Brain microvascular endothelial cell (primary cell): ENCODE measurements at regions not wholly inside any gene's neighbourhood (a gene's known extent, or its start where the extent isn't known, plus 50 kb on each side); places are given as distances from the start of the nearest gene placed in this dataset.

Experiments
- DNase-seq: peaks from one replicate; pipeline ENCODE4 v3.0.0-alpha.2; 2020
- H3K27ac ChIP-seq: fragments of 250-450 bp; sonication (Bioruptor Pico); 2 replicates; pipeline ENCODE4 v1.5.1; 2020; ENCODE audit warnings: mild to moderate bottlenecking, moderate library complexity
- H3K27me3 ChIP-seq: fragments of 250-450 bp; sonication (Bioruptor Pico); replicated peaks from 2 replicates; pipeline ENCODE4 v1.5.1; 2020; ENCODE audit warnings: mild to moderate bottlenecking
- H3K36me3 ChIP-seq: fragments of 250-450 bp; sonication (Bioruptor Pico); replicated peaks from 2 replicates; pipeline ENCODE4 v1.5.1; 2020; ENCODE audit warnings: mild to moderate bottlenecking
- H3K4me3 ChIP-seq: 2 replicates; pipeline ENCODE4 v1.5.1; 2011; ENCODE audit warnings: low read depth, mild to moderate bottlenecking, control low read depth, low read length, moderate library complexity
- CTCF ChIP-seq: IDR thresholded peaks from 2 replicates; pipeline ENCODE4 v1.5.1; 2011; ENCODE audit warnings: low read depth, mild to moderate bottlenecking, moderate library complexity, low read length, control low read depth, inconsistent platforms; ENCODE audit errors: missing control alignments
- in situ Hi-C: cut with HindIII; loops from 2 replicates; pipeline ENCODE4 v1.10.0; 2017; ENCODE audit warnings: low sequenced_read_pairs, low pct_ligation_motif_present

GRCh38 chr10:107717046-107717445 is 552.5 kb upstream of the SORCS1 start:
- DNase-seq, result no peak
- in situ Hi-C loops, result no loop called here
- H3K36me3 ChIP-seq, result no peaks in the 10 kb centered on the region

GRCh38 chr10:107715565-107715964 is 551.1 kb upstream of the SORCS1 start:
- in situ Hi-C loops, result no loop called here
- Histone ChIP-seq H3K27ac (no peak overlapping the region), H3K36me3 (no peaks in the 10 kb centered on the region), H3K27me3 (no peaks in the 10 kb centered on the region), H3K4me3 (no peak overlapping the region)
- DNase-seq, result no peak
- no peak for TF ChIP-seq CTCF

More at GRCh38 chr10:107717046-107717445, 552.5 kb upstream of the SORCS1 start:
- no peak for TF ChIP-seq CTCF
- Histone ChIP-seq H3K27ac (no peak overlapping the region), H3K27me3 (no peaks in the 10 kb centered on the region), H3K4me3 (no peak overlapping the region)

DNA sequence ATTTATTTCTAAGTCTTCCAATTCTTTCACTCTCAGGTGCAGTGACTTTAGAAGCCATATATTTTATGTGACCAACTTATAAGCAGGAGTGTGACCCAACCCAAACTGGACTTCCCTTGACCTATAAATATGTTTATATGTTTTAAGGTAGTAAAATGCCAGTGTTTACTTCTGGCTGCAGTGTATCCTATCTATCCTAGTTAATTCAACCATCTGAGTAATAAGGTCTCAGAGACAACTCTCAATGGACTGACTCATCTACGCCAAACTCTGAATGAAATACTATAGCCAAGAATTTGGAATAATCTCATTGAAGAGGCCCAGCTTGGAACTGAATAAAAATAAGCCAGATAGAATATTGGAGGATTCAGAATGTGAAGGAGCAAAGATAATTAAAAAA is 544.5 kb upstream of the SORCS1 start:
- Histone ChIP-seq H3K36me3 (no peaks in the 10 kb centered on the region), H3K4me3 (no peak overlapping the region), H3K27ac (no peak overlapping the region), H3K27me3 (no peaks in the 10 kb centered on the region)
- in situ Hi-C loops, result no loop called here
- no peak for DNase-seq
- TF ChIP-seq CTCF, result no peak

DNA sequence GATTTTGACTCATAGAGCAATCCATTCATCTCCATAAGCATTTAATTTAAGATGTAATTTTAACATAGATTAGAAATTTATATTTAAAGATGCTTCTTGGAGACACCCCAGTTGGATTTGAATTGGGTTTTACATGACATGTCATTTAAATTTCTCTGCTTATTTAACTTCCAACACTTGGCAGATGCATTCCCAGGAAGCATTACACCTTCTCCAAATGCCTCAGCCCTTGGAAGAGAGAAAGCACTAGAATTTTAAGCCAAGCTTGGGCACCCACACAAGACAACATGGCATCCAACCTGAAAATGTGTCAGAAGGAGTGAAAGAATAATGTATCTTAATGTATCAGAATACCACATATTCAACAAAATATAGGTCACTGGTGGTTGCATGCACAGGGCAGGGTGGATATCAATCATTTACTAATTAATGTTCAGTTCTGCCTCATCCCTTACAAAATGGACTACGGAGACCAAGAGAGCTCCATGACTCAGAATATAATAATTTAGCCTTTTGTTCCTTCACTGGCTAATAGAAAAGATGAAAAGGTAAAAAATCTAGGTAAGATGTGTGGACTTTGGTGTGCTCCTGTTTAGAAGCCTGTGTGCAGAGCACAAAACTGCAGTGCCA is 541.7 kb upstream of the SORCS1 start:
- no peak for DNase-seq
- H3K27ac ChIP-seq, result no peak overlapping the region
- H3K4me3 ChIP-seq, result no peak overlapping the region
- in situ Hi-C loops, result no loop called here
- no peak for TF ChIP-seq CTCF
- no peaks in the 10 kb centered on the region for H3K27me3 ChIP-seq
- no peaks in the 10 kb centered on the region for H3K36me3 ChIP-seq

DNA sequence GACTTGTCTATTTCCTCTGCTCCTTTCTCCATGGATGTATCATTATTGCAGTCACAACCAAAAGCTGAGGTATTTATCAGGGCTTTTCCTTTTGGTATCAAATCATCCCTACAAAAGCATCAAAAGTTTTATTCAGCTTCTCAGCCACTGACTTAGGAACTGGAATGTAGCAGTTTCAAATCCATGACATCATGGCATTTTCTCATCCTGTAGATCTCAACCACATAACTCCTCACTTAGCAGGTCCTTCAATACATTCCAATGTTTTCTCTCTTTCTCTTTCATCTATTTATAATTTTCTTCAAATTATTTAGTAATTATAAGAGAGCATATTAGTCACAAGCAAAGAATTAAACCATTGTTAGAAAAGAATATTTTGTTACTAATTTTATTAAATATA is 537.4 kb upstream of the SORCS1 start:
- H3K27ac ChIP-seq, result no peak overlapping the region
- TF ChIP-seq CTCF, result no peak
- no peak overlapping the region for H3K4me3 ChIP-seq
- DNase-seq, result no peak
- H3K27me3 ChIP-seq, result no peaks in the 10 kb centered on the region
- in situ Hi-C loops, result no loop called here
- no peaks in the 10 kb centered on the region for H3K36me3 ChIP-seq

- DNase-seq, result no peak
- no peak overlapping the region for H3K27ac ChIP-seq
- in situ Hi-C loops, result no loop called here
- H3K27me3 ChIP-seq, result no peaks in the 10 kb centered on the region
- TF ChIP-seq CTCF, result no peak
- no peaks in the 10 kb centered on the region for H3K36me3 ChIP-seq
- no peak overlapping the region for H3K4me3 ChIP-seq
Observed at GRCh38 chr10:107692072-107692471, 527.6 kb upstream of the SORCS1 start.
